ENCODE measurements at regions not wholly inside any gene's neighbourhood (a gene's known extent, or its start where the extent isn't known, plus 50 kb on each side); places are given as distances from the start of the nearest gene placed in this dataset.

DNA sequence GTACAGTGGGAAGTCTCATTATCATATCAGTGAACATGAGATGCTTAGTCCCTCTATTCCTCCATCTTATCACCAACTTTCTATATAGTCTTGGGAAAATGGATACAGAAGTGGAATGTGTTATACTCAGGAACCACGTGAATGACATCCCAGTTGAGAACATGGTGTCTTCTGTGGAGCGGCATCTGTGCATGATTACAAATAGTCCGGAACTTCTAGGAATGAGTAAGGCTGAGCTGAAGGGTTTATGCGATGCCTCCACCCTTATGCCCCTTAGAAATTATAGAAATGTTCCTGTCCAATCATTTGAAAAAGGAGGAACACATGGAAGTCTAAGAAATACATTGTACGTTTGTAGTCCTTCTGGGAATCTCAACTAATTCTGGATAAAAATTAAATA is 64.8 kb upstream of the TMEM108 start:
- TF ChIP-seq POLR2AphosphoS5 (IDR thresholded peaks at IDR 0.05; ENCODE audit: borderline replicate concordance, low read depth, low read length) (no peak), EZH2 (IDR thresholded peaks at IDR 0.05) (no peak), FOXP2 (optimal IDR thresholded peaks at IDR 0.05; ENCODE audit: control extremely low read depth, extremely low read length, insufficient read depth) (no peak)

All from SK-N-MC (cell line).